ENCODE measurements at regions not wholly inside any gene's neighbourhood (a gene's known extent, or its start where the extent isn't known, plus 50 kb on each side); places are given as distances from the start of the nearest gene placed in this dataset.

GRCh38 chr6:165962366-165962765, 205.3 kb downstream of the TBXT start:
- Histone ChIP-seq H3K56ac (ENCODE audit: extremely low read depth, insufficient read depth, low read length) (no peak overlapping the region), H3K18ac (ENCODE audit: low read depth, low read length) (no peak overlapping the region), H3K4me1 (ENCODE audit: control insufficient read depth, insufficient read depth, low read length) (no peaks in the 10 kb centered on the region), H3K79me1 (ENCODE audit: low read depth in 1 of 2, low read length in 2 of 2) (peaks cover 0 to 14% of the 10 kb centered on the region in 2 experiments; a peak in 1 of 4 replicates), H2BK15ac (ENCODE audit: low read depth, low read length) (no peak overlapping the region), H3K4me3 (ENCODE audit: insufficient read depth, low read depth, low read length) (no peak overlapping the region), H3K27ac (ENCODE audit: insufficient read depth, low read length) (no peak overlapping the region), H3K23ac (ENCODE audit: low read depth, low read length) (no peak overlapping the region), H2BK5ac (ENCODE audit: low read depth, low read length, poor library complexity, severe bottlenecking) (no peak overlapping the region), H2BK120ac (ENCODE audit: low read depth, low read length) (no peak overlapping the region), H3K36me3 (ENCODE audit: control insufficient read depth, insufficient read depth, low read length) (peaks cover 31% of the 10 kb centered on the region), H4K8ac (ENCODE audit: low read depth in 2 of 2, low read length in 2 of 2) (no peak overlapping the region), H4K20me1 (ENCODE audit: insufficient read depth, low read length) (no peaks in the 10 kb centered on the region; the same call in 1 of the 2 replicates), H3K9ac (ENCODE audit: low read depth, low read length) (no peak overlapping the region), H2AK9ac (replicated peaks; ENCODE audit: low read depth, low read length, poor library complexity) (no peak overlapping the region), H2BK20ac (ENCODE audit: low read depth, low read length) (no peak overlapping the region; the same call in 1 of the 2 replicates), H3K27me3 (ENCODE audit: control insufficient read depth, insufficient read depth, low read length) (no peaks in the 10 kb centered on the region), H2AK5ac (ENCODE audit: low read depth, low read length) (no peak overlapping the region), H3K4me2 (ENCODE audit: low read depth, low read length) (no peak overlapping the region), H2AFZ (replicated peaks; ENCODE audit: low read length, poor library complexity) (no peak overlapping the region), H3K4ac (ENCODE audit: low read depth, low read length) (no peak overlapping the region), H3K14ac (replicated peaks; ENCODE audit: low read depth, low read length) (no peak overlapping the region), H3K9me3 (ENCODE audit: control insufficient read depth, insufficient read depth, low read length) (no peaks in the 10 kb centered on the region; the same call in 1 of the 2 replicates), H4K91ac (ENCODE audit: insufficient read depth, low read depth, low read length) (no peak overlapping the region), H3K9me1 (ENCODE audit: insufficient read depth, low read length) (no peaks in the 10 kb centered on the region), H4K5ac (ENCODE audit: low read depth, low read length) (no peak overlapping the region)
- ChIA-PET CTCF (no interaction called here), POLR2A (ENCODE audit: unreplicated experiment) (no interaction called here)
- BruUV-seq (replicated peaks) = no TSS peak
- dilution Hi-C loops (cut with HindIII; ENCODE audit: low sequenced_read_pairs, unreplicated experiment) (no loop called here), intact Hi-C loops (cut with micrococcal nuclease) (no loop called here), in situ Hi-C loops (cut with MboI; ENCODE audit: low sequenced_read_pairs) (no loop called here)
- ATAC-seq (ENCODE audit: low read depth) (no peak), DNase-seq (peak; percentile 49)
- WGBS, 2 experiments (ENCODE audit: extremely low coverage in 2 of 2, insufficient read length in 1 of 2) = 92% methylated on average over 2 of the region's 7 CpGs; no CpG with 5 or more reads in 1 of the 2 experiments
- TF ChIP-seq MAZ (IDR thresholded peaks at IDR 0.05; ENCODE audit: borderline replicate concordance, low read depth, low read length) = no peak
- no peak for TF ChIP-seq FOS (IDR thresholded peaks at IDR 0.05; ENCODE audit: low read depth, low read length)
- no peak for TF ChIP-seq SMC3 (IDR thresholded peaks at IDR 0.05; ENCODE audit: low read depth, low read length)
- TF ChIP-seq CHD1 (IDR thresholded peaks at IDR 0.05; ENCODE audit: low read depth, low read length) = no peak
